Dendritic cell treated with granulocyte-macrophage colony-stimulating factor and Interleukin-4, amounts not matched to agents 40 ng/mL and 50 ng/mL, for 4 days (primary cell): ENCODE measurements at regions not wholly inside any gene's neighbourhood (a gene's known extent, or its start where the extent isn't known, plus 50 kb on each side); places are given as distances from the start of the nearest gene placed in this dataset.
"Not testable (repeated sequence)": the region's sequence is repeated elsewhere in the genome, so short reads cannot be mapped to it uniquely, and the experiment has no call there.

Experiments used
- H3K27ac Mint-ChIP-seq: one replicate; pipeline ENCODE4 v1.8.0; 2022; ENCODE audit warnings: mild to moderate bottlenecking, mixed read lengths
- H3K27me3 Mint-ChIP-seq: one replicate; pipeline ENCODE4 v1.8.0; 2022; ENCODE audit warnings: mild to moderate bottlenecking, mixed read lengths
- H3K36me3 Mint-ChIP-seq: one replicate; pipeline ENCODE4 v1.8.0; 2022; ENCODE audit warnings: low read depth, mixed read lengths
- H3K4me1 Mint-ChIP-seq: one replicate; pipeline ENCODE4 v1.8.0; 2022; ENCODE audit warnings: low read depth, mixed read lengths
- H3K4me3 Mint-ChIP-seq: one replicate; pipeline ENCODE4 v1.8.0; 2022; ENCODE audit warnings: mild to moderate bottlenecking, moderate library complexity, mixed read lengths
- H3K9me3 Mint-ChIP-seq: one replicate; pipeline ENCODE4 v1.8.0; 2022; ENCODE audit warnings: mixed read lengths
- intact Hi-C: fragments of 100-400 bp; cut with micrococcal nuclease; formaldehyde crosslinking; loops from one replicate; pipeline ENCODE4 v1.15.0; 2022

GRCh38 chr5:96115147-96115807, 153.6 kb upstream of the ELL2 start:
- intact Hi-C loops = no loop called here
- Mint-ChIP-seq H3K36me3 (no peaks in the 10 kb centered on the region), H3K27me3 (no peaks in the 10 kb centered on the region), H3K4me1 (peaks cover 11% of the 10 kb centered on the region), H3K4me3 (no peak overlapping the region), H3K9me3 (no peaks in the 10 kb centered on the region), H3K27ac (no peak overlapping the region)

GRCh38 chr5:96114736-96115135, 153.1 kb upstream of the ELL2 start:
- Mint-ChIP-seq H3K4me1 (peaks cover 11% of the 10 kb centered on the region), H3K27me3 (no peaks in the 10 kb centered on the region), H3K4me3 (no peak overlapping the region), H3K36me3 (no peaks in the 10 kb centered on the region), H3K27ac (no peak overlapping the region), H3K9me3 (no peaks in the 10 kb centered on the region)
- intact Hi-C loops = no loop called here

- no peak overlapping the region for H3K27ac Mint-ChIP-seq
- H3K27me3 Mint-ChIP-seq = no peaks in the 10 kb centered on the region
- H3K36me3 Mint-ChIP-seq = no peaks in the 10 kb centered on the region
- peaks cover 11% of the 10 kb centered on the region for H3K4me1 Mint-ChIP-seq
- no peak overlapping the region for H3K4me3 Mint-ChIP-seq
- H3K9me3 Mint-ChIP-seq = no peaks in the 10 kb centered on the region
- intact Hi-C loops = no loop called here
Observed at GRCh38 chr5:96113170-96113939, 151.7 kb upstream of the ELL2 start.

DNA sequence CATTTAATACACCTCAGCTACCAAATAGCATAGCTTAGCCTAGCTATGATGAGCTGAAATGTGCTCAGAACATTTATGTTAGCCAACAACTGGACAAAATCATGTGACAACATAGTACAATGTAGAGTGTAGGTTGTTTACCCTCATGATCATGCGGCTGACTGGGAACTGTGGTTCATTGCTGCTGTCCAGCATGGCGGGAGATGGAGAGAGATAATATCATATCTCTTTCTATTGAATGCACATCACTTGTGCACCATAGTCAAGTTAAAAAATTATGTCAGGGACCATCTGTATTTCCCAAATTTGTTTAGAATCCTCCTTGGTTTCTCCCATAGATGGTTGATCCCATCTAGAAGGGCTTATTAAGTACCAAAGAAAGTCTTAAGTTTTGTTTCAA, 151.1 kb upstream of the ELL2 start:
- Mint-ChIP-seq H3K4me1 (peaks cover 6% of the 10 kb centered on the region), H3K27me3 (no peaks in the 10 kb centered on the region), H3K36me3 (no peaks in the 10 kb centered on the region), H3K9me3 (no peaks in the 10 kb centered on the region), H3K27ac (no peak overlapping the region), H3K4me3 (no peak overlapping the region)
- intact Hi-C loops = no loop called here

- Mint-ChIP-seq H3K36me3 (no peaks in the 10 kb centered on the region), H3K27me3 (no peaks in the 10 kb centered on the region), H3K4me3 (no peak overlapping the region), H3K4me1 (peaks cover under 1% of the 10 kb centered on the region), H3K27ac (no peak overlapping the region), H3K9me3 (no peaks in the 10 kb centered on the region)
- intact Hi-C loops = no loop called here
Observed at GRCh38 chr5:96112123-96112670, 150.5 kb upstream of the ELL2 start.

- Mint-ChIP-seq H3K4me1 (no peaks in the 10 kb centered on the region), H3K9me3 (no peaks in the 10 kb centered on the region), H3K4me3 (no peak overlapping the region), H3K27me3 (no peaks in the 10 kb centered on the region), H3K27ac (no peak overlapping the region), H3K36me3 (no peaks in the 10 kb centered on the region)
- intact Hi-C loops = no loop called here
Observed at GRCh38 chr5:96111080-96111756, 149.6 kb upstream of the ELL2 start.

- Mint-ChIP-seq H3K36me3 (no peaks in the 10 kb centered on the region), H3K4me3 (no peak overlapping the region), H3K27ac (no peak overlapping the region), H3K27me3 (no peaks in the 10 kb centered on the region), H3K4me1 (no peaks in the 10 kb centered on the region), H3K9me3 (no peaks in the 10 kb centered on the region)
- intact Hi-C loops = no loop called here
Observed at GRCh38 chr5:96110300-96110699, 148.6 kb upstream of the ELL2 start.

GRCh38 chr5:96108629-96109028, 147.0 kb upstream of the ELL2 start:
- H3K4me3 Mint-ChIP-seq, intact Hi-C loops, H3K4me1 Mint-ChIP-seq, H3K27ac Mint-ChIP-seq, H3K27me3 Mint-ChIP-seq, H3K36me3 Mint-ChIP-seq, H3K9me3 Mint-ChIP-seq: not testable (repeated sequence)

DNA sequence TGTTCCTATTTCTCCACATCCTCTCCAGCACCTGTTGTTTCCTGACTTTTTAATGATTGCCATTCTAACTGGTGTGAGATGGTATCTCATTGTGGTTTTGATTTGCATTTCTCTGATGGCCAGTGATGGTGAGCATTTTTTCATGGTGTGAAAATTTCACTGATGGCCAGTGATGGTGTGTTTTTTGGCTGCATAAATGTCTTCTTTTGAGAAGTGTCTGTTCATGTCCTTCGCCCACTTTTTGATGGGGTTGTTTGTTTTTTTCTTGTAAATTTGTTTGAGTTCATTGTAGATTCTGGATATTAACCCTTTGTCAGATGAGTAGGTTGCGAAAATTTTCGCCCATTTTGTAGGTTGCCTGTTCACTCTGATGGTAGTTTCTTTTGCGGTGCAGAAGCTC, 142.2 kb upstream of the ELL2 start:
- H3K4me3 Mint-ChIP-seq, H3K36me3 Mint-ChIP-seq, H3K27me3 Mint-ChIP-seq, H3K27ac Mint-ChIP-seq, H3K9me3 Mint-ChIP-seq, H3K4me1 Mint-ChIP-seq, intact Hi-C loops: not testable (repeated sequence)

DNA sequence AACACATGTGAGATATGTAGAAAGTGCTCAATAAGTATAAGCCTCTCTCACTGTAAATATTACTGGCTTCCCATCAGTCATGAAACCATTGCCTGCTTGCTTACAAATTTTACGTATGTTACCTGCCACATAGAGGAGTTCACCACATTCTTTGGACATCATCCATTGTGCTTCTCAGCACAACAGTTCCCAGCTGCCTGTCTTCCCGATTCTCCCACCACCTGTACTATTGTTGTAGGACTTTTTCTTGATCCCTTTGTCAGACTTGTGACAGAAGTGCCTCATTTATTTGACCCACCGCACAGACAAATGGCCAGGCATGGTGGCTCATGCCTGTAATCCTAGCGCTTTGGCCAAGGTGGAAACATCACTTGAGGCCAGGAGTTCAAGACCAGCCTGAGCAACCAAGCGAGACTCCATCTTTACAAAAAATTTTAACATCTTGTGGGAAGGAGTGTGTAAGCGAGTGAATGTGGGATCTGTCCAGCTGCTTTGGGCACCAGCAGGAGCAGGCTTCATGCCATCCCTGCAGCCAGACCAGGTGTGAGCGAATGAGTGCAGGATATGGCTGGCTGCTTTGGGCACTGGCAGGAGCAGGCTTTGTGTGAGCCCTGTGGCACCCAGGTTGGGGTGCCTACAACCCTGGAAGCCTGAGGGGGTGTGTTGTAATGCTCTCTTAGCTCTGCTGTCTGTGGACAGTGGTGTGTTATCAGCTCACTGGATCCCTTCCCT, 139.9 kb upstream of the ELL2 start:
- Mint-ChIP-seq H3K27me3 (no peaks in the 10 kb centered on the region), H3K9me3 (no peaks in the 10 kb centered on the region), H3K27ac (no peak overlapping the region), H3K36me3 (no peaks in the 10 kb centered on the region), H3K4me3 (no peak overlapping the region), H3K4me1 (no peaks in the 10 kb centered on the region)
- intact Hi-C loops = no loop called here

- not testable (repeated sequence) for H3K27me3 Mint-ChIP-seq, H3K36me3 Mint-ChIP-seq, H3K27ac Mint-ChIP-seq
Observed at GRCh38 chr5:96097488-96097887, 135.8 kb upstream of the ELL2 start.

DNA sequence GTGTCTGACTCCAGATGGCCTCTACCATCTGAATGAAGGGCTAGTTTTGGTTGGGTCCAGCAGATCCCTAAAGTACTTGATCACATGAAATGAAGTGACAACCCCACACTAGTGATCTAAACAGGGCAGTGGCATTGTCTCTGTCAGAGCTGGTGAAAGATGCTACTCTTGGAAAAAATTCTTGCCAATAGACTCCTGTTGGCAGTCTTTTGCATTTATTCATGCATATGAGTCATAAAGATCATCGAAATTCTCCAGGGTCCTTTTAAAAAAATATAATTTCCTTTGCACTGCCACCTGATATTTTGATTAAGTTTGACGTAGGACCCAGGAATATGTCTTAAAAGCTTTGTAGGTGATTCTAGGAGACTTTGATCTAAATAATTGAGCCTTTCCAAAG, 135.1 kb upstream of the ELL2 start:
- Mint-ChIP-seq H3K36me3 (no peaks in the 10 kb centered on the region), H3K9me3 (no peaks in the 10 kb centered on the region), H3K27ac (no peak overlapping the region), H3K27me3 (no peaks in the 10 kb centered on the region), H3K4me1 (no peaks in the 10 kb centered on the region), H3K4me3 (no peak overlapping the region)
- intact Hi-C loops = no loop called here

More at GRCh38 chr5:96097488-96097887, 135.8 kb upstream of the ELL2 start:
- H3K4me3 Mint-ChIP-seq, H3K4me1 Mint-ChIP-seq, intact Hi-C loops, H3K9me3 Mint-ChIP-seq: not testable (repeated sequence)

GRCh38 chr5:96094904-96095303, 133.3 kb upstream of the ELL2 start:
- no peaks in the 10 kb centered on the region for H3K4me1 Mint-ChIP-seq
- no peak overlapping the region for H3K27ac Mint-ChIP-seq
- no peaks in the 10 kb centered on the region for H3K9me3 Mint-ChIP-seq
- intact Hi-C loops = no loop called here
- no peaks in the 10 kb centered on the region for H3K36me3 Mint-ChIP-seq
- H3K27me3 Mint-ChIP-seq = no peaks in the 10 kb centered on the region
- H3K4me3 Mint-ChIP-seq = no peak overlapping the region

DNA sequence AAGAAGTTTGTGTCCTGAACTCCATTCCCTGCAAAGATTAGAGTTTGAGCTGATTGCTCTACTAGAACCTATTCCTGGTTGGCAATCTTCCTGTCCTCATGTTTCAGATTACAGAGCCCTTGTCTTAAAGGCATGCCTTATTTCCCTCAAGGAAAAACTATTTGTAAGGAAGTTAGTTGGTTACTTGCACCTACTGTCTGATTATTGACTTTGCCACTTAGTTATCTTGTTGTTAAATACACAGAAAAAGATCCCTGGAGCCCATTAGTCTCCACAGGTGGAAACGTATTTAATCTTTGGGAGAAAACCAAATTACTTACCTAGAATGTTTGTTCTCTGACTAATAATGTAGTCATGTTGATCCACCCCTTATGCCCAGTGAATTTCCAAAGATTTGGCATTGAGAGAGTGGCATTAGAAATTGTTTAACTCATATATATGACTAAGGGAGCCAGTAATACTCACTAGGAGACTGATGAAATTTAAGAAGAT, 132.3 kb upstream of the ELL2 start:
- H3K4me1 Mint-ChIP-seq = no peaks in the 10 kb centered on the region

More for the DNA sequence above, 132.3 kb upstream of the ELL2 start:
- H3K27ac Mint-ChIP-seq = no peak overlapping the region
- H3K4me3 Mint-ChIP-seq = no peak overlapping the region
- no peaks in the 10 kb centered on the region for H3K27me3 Mint-ChIP-seq
- H3K9me3 Mint-ChIP-seq = no peaks in the 10 kb centered on the region
- no peaks in the 10 kb centered on the region for H3K36me3 Mint-ChIP-seq
- intact Hi-C loops = no loop called here
